ENCODE measurements at regions not wholly inside any gene's neighbourhood (a gene's known extent, or its start where the extent isn't known, plus 50 kb on each side); places are given as distances from the start of the nearest gene placed in this dataset.

DNA sequence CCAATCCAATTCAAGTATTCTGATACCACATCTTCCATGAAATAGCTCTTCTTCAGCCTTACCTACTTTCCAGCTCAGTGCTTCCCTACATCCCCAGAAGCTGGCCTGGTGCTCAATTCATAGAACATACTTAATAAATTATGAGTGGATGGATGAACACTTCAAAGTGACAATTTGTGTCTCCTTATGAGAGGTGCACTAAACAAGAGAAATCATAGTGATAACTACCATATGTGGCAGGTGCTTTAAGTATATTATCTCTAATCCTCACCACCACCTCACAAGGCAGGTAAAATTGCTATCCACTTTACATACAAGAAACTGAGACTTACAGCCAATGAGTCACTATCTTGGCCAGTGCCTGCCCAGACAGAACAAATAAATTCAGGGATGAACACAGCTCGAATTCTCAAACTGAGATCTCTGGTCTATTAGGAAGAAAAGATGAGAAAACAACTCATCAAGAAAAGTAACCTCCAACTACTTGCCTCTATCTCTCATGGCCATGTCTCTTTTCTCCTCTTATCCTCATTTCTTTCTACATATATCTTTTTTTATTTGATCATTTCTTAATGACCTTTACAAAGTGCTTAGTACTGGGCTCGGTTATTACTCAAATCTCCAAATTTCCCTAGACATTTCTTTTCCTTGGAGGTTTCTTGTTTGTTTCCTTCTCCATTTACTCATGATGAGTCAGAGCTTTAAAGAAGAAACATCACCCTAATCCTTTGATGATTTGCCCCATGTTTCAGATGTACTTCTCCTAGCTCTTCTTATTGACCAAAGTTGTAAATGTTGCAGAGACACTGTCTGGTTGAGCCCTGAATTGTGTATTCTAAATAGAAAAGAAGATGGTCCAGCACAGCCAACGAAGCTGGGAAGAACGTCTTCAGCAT, 161.5 kb downstream of the RPS29 start:
- TF ChIP-seq CTCF (IDR thresholded peaks at IDR 0.05) (no peak), POLR2AphosphoS5 (IDR thresholded peaks at IDR 0.05) (no peak), POLR2A (IDR thresholded peaks at IDR 0.05) (no peak), EP300 (IDR thresholded peaks at IDR 0.05) (no peak)

All from upper lobe of left lung (tissue), 4 donors.